Central memory CD4-positive, alpha-beta T cell (primary cell): ENCODE measurements at regions not wholly inside any gene's neighbourhood (a gene's known extent, or its start where the extent isn't known, plus 50 kb on each side); places are given as distances from the start of the nearest gene placed in this dataset.

Experiments
- DNase-seq: peaks from one replicate; pipeline ENCODE4 v3.0.0; 2022

- no peak for DNase-seq
Observed at GRCh38 chr3:152516216-152516615, 247.5 kb downstream of the MBNL1 start.

GRCh38 chr3:152517502-152517901 lies 248.8 kb downstream of the MBNL1 start:
- no peak for DNase-seq

GRCh38 chr3:152518346-152518745 lies 249.6 kb downstream of the MBNL1 start:
- DNase-seq = no peak

- DNase-seq = no peak
Observed at GRCh38 chr3:152519376-152519775, 250.6 kb downstream of the MBNL1 start.

- no peak for DNase-seq
Observed at GRCh38 chr3:152522036-152522435, 253.3 kb downstream of the MBNL1 start.

GRCh38 chr3:152524198-152525140 lies 255.7 kb downstream of the MBNL1 start:
- peak; percentile 9 for DNase-seq

GRCh38 chr3:152531717-152532116 lies 263.0 kb downstream of the MBNL1 start:
- DNase-seq = no peak

GRCh38 chr3:152538518-152538917 lies 269.8 kb downstream of the MBNL1 start:
- no peak for DNase-seq

- no peak for DNase-seq
Observed at GRCh38 chr3:152539191-152539764, 270.5 kb downstream of the MBNL1 start.

GRCh38 chr3:152540120-152540519 lies 271.4 kb downstream of the MBNL1 start:
- no peak for DNase-seq

- no peak for DNase-seq
Observed at GRCh38 chr3:152547153-152547552, 278.4 kb downstream of the MBNL1 start.

- DNase-seq = no peak
Observed at GRCh38 chr3:152549263-152549662, 280.5 kb downstream of the MBNL1 start.

- DNase-seq = no peak
Observed at GRCh38 chr3:152550284-152550683, 281.6 kb downstream of the MBNL1 start.

- no peak for DNase-seq
Observed at GRCh38 chr3:152554980-152555379, 280.0 kb upstream of the P2RY1 start.

GRCh38 chr3:152555666-152556291 lies 279.2 kb upstream of the P2RY1 start:
- DNase-seq = no peak

GRCh38 chr3:152556731-152557254 lies 278.1 kb upstream of the P2RY1 start:
- DNase-seq = no peak

GRCh38 chr3:152557302-152557999 lies 277.5 kb upstream of the P2RY1 start:
- DNase-seq = no peak

GRCh38 chr3:152558386-152558785 lies 276.5 kb upstream of the P2RY1 start:
- DNase-seq = no peak

GRCh38 chr3:152559246-152559645 lies 275.7 kb upstream of the P2RY1 start:
- no peak for DNase-seq

GRCh38 chr3:152564459-152564858 lies 270.5 kb upstream of the P2RY1 start:
- no peak for DNase-seq

- no peak for DNase-seq
Observed at GRCh38 chr3:152574461-152575079, 260.4 kb upstream of the P2RY1 start.

GRCh38 chr3:152578769-152579168 lies 256.2 kb upstream of the P2RY1 start:
- no peak for DNase-seq
